Adrenal gland (tissue), 9 donors: ENCODE measurements at regions not wholly inside any gene's neighbourhood (a gene's known extent, or its start where the extent isn't known, plus 50 kb on each side); places are given as distances from the start of the nearest gene placed in this dataset.
"Not testable (repeated sequence)": the region's sequence is repeated elsewhere in the genome, so short reads cannot be mapped to it uniquely, and the experiment has no call there.

ENCODE experiments used
- DNase-seq, 7 donors: peaks; one replicate each; pipeline ENCODE4 v3.0.0-alpha.2; 2019 to 2020
- H3K27ac ChIP-seq, 5 donors: fragments of 200-600 bp; sonication (generic) in 4 of 5; 1 replicate in 3 of 5; 2 replicates in 2 of 5; pipeline versions ENCODE4 v1.5.1 to v1.8.0; 2016 to 2020; ENCODE audit warnings: mild to moderate bottlenecking in 1 of 5
- H3K27me3 ChIP-seq: fragments of 200-600 bp; 2 replicates; pipeline ENCODE4 v1.8.0; 2021
- H3K36me3 ChIP-seq, 2 donors: fragments of 200-600 bp; replicated peaks in 1 of 2; 1 replicate in 1 of 2; 2 replicates in 1 of 2; pipeline versions ENCODE4 v1.5.1 to v1.8.0; 2018 to 2022
- H3K4me1 ChIP-seq, 2 donors: fragments of 200-600 bp; replicated peaks in 1 of 2; 1 replicate in 1 of 2; 2 replicates in 1 of 2; pipeline versions ENCODE4 v1.5.1 to v1.8.0; 2018 to 2021
- H3K4me3 ChIP-seq, 4 donors: fragments of 200-600 bp; sonication (generic) in 3 of 4; one replicate each; pipeline ENCODE4 v1.5.1; 2016 to 2018
- H3K9me3 ChIP-seq, 3 donors: fragments of 200-600 bp; sonication (generic) in 1 of 3; replicated peaks in 1 of 3; 1 replicate in 2 of 3; 2 replicates in 1 of 3; pipeline versions ENCODE4 v1.5.1 to v1.8.0; 2016 to 2021
- POLR2A ChIP-seq, 2 donors: fragments of 450-650 bp; IDR thresholded peaks; one replicate each; pipeline ENCODE4 v1.6.1; 2017; ENCODE audit warnings: antibody characterized with exemption in 2 of 2, mild to moderate bottlenecking in 2 of 2, moderate library complexity in 1 of 2
- WGBS, 4 donors: extraction: QIAGEN DNeasy Blood & Tissue Kit in 2 of 4; methylation state at CpG; one replicate each; pipeline versions ENCODE4 v1.1.5 to v1.1.7; 2013 to 2017; 5-methylcytosine and 5-hydroxymethylcytosine counted together
- intact Hi-C, 2 donors: fragments of 100-400 bp; cut with DNase I; formaldehyde crosslinking; loops; one replicate each; pipeline versions ENCODE4 v1.14.1 to v1.15.0; 2022 to 2023
- TF ChIP-seq, protein P1 (sequence below), 6 experiments: fragments of 450-650 bp in 4 of 6; fragments of 200-600 bp in 2 of 6; sonication (generic) in 1 of 6; IDR thresholded peaks; 1 replicate in 5 of 6; 2 replicates in 1 of 6; pipeline versions ENCODE4 v1.5.1 to v1.8.0; 2016 to 2021; ENCODE audit warnings: antibody characterized with exemption in 6 of 6, mild to moderate bottlenecking in 2 of 6, moderate library complexity in 1 of 6
- donor health status: healthy with polysubstance abuse.
- donor health status: Bipolar disorder and iron deficiency.
- donor health status: DM: yes; HTN: yes; CAD: no.
- donor health status: DM: no; HTN: no; CAD: no.
- donor health status: DM: no; HTN: no; CAD: no.

- Histone ChIP-seq H3K27ac (no peak overlapping the region), H3K36me3 (no peaks in the 10 kb centered on the region), H3K4me1 (no peaks in the 10 kb centered on the region), H3K27me3 (no peaks in the 10 kb centered on the region), H3K9me3 (no peaks in the 10 kb centered on the region), H3K4me3 (no peak overlapping the region)
- no peak for DNase-seq
- TF ChIP-seq, protein P1, sequence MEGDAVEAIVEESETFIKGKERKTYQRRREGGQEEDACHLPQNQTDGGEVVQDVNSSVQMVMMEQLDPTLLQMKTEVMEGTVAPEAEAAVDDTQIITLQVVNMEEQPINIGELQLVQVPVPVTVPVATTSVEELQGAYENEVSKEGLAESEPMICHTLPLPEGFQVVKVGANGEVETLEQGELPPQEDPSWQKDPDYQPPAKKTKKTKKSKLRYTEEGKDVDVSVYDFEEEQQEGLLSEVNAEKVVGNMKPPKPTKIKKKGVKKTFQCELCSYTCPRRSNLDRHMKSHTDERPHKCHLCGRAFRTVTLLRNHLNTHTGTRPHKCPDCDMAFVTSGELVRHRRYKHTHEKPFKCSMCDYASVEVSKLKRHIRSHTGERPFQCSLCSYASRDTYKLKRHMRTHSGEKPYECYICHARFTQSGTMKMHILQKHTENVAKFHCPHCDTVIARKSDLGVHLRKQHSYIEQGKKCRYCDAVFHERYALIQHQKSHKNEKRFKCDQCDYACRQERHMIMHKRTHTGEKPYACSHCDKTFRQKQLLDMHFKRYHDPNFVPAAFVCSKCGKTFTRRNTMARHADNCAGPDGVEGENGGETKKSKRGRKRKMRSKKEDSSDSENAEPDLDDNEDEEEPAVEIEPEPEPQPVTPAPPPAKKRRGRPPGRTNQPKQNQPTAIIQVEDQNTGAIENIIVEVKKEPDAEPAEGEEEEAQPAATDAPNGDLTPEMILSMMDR (IDR thresholded peaks at IDR 0.05), result no peak
- TF ChIP-seq POLR2A (IDR thresholded peaks at IDR 0.05), result no peak
- 70 to 81% (median 78%) methylated on average over 2 of the region's 2 CpGs for WGBS, 4 donors
- intact Hi-C loops, result no loop called here
Observed at GRCh38 chr6:80503660-80504059, 397.2 kb downstream of the BCKDHB start.

DNA sequence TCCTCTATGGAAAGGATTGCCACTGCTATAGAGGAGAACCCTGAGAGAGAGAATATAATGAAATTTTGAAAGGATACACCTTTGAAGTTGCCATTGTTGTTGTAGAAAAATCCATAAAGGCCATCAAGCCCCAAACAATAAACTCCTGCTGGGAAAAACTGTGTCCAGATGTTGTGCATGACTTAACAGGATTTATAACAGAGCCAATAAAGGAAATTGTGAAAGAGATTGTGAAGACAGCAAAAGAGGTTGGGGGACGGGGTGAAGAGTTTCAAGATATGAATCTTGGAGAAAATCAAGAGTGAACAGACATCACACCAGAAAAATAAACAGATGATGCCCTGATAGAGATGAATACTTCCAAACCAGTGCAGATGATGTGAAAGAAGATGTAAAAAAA is 396.4 kb downstream of the BCKDHB start:
- intact Hi-C loops, result no loop called here
- Histone ChIP-seq H3K27me3 (no peaks in the 10 kb centered on the region), H3K4me3 (no peak overlapping the region), H3K4me1 (no peaks in the 10 kb centered on the region), H3K36me3 (no peaks in the 10 kb centered on the region), H3K27ac (no peak overlapping the region), H3K9me3 (no peaks in the 10 kb centered on the region)
- 36 to 54% (median 50%) methylated on average over 1 of the region's 1 CpG for WGBS, 4 donors
- TF ChIP-seq, protein P1 (IDR thresholded peaks at IDR 0.05), result no peak
- TF ChIP-seq POLR2A (IDR thresholded peaks at IDR 0.05), result no peak
- DNase-seq, result no peak

- intact Hi-C loops, result no loop called here
- Histone ChIP-seq H3K4me3 (no peak overlapping the region), H3K27me3 (no peaks in the 10 kb centered on the region), H3K27ac (no peak overlapping the region), H3K4me1 (no peaks in the 10 kb centered on the region), H3K9me3 (no peaks in the 10 kb centered on the region), H3K36me3 (no peaks in the 10 kb centered on the region)
- 65 to 79% (median 74%) methylated on average over 4 of the region's 4 CpGs for WGBS, 4 donors
- TF ChIP-seq POLR2A (IDR thresholded peaks at IDR 0.05), result no peak
- TF ChIP-seq, protein P1 (IDR thresholded peaks at IDR 0.05), result no peak
- DNase-seq, result no peak
Observed at GRCh38 chr6:80501636-80502035, 395.2 kb downstream of the BCKDHB start.

GRCh38 chr6:80497696-80498486 is 391.4 kb downstream of the BCKDHB start:
- intact Hi-C loops, H3K27me3 ChIP-seq, H3K4me3 ChIP-seq, H3K9me3 ChIP-seq, H3K36me3 ChIP-seq, H3K27ac ChIP-seq, H3K4me1 ChIP-seq, DNase-seq: not testable (repeated sequence)
- WGBS, 4 donors, result 66 to 87% (median 79%) methylated on average over 12 to 17 of the region's 18 CpGs
